Omental fat pad (tissue), 3 donors: ENCODE measurements at regions not wholly inside any gene's neighbourhood (a gene's known extent, or its start where the extent isn't known, plus 50 kb on each side); places are given as distances from the start of the nearest gene placed in this dataset.

Source experiments
- ATAC-seq: fragments of 150-250 bp; one replicate; pipeline ENCODE4 v1.9.1; 2016; ENCODE audit warnings: mild to moderate bottlenecking, moderate library complexity; ENCODE audit not compliant: low FRiP score
- DNase-seq: peaks from one replicate; pipeline ENCODE4 v3.0.0-alpha.2; 2019; ENCODE audit warnings: low spot score
- CTCF ChIP-seq, 3 donors: fragments of 450-650 bp; IDR thresholded peaks; one replicate each; pipeline ENCODE4 v1.5.1; 2016 to 2017; ENCODE audit warnings: antibody characterized with exemption in 3 of 3, mild to moderate bottlenecking in 3 of 3, moderate library complexity in 2 of 3

- DNase-seq: no peak
- ATAC-seq: no peak
- no peak for TF ChIP-seq CTCF (IDR thresholded peaks at IDR 0.05)
These were observed 171.1 kb upstream of the CCDC150 start for GRCh38 chr2:196468394-196468793.

- DNase-seq (no peak), ATAC-seq (no peak)
- TF ChIP-seq CTCF (IDR thresholded peaks at IDR 0.05): no peak
These were observed 165.9 kb upstream of the CCDC150 start for GRCh38 chr2:196473617-196474016.

GRCh38 chr2:196475611-196476010 lies 163.9 kb upstream of the CCDC150 start:
- ATAC-seq (no peak), DNase-seq (no peak)
- no peak for TF ChIP-seq CTCF (IDR thresholded peaks at IDR 0.05)

GRCh38 chr2:196478588-196478987 lies 160.9 kb upstream of the CCDC150 start:
- no peak for TF ChIP-seq CTCF (IDR thresholded peaks at IDR 0.05)
- no peak for ATAC-seq
- no peak for DNase-seq

GRCh38 chr2:196479350-196479749 lies 160.2 kb upstream of the CCDC150 start:
- TF ChIP-seq CTCF (IDR thresholded peaks at IDR 0.05): no peak
- no peak for DNase-seq
- no peak for ATAC-seq

GRCh38 chr2:196480653-196481323 lies 158.7 kb upstream of the CCDC150 start:
- no peak for DNase-seq
- ATAC-seq: no peak
- no peak for TF ChIP-seq CTCF (IDR thresholded peaks at IDR 0.05)

- DNase-seq (no peak), ATAC-seq (no peak)
- TF ChIP-seq CTCF (IDR thresholded peaks at IDR 0.05): no peak
These were observed 158.2 kb upstream of the CCDC150 start for GRCh38 chr2:196481324-196481697.
